ENCODE measurements at regions not wholly inside any gene's neighbourhood (a gene's known extent, or its start where the extent isn't known, plus 50 kb on each side); places are given as distances from the start of the nearest gene placed in this dataset.

- TF ChIP-seq CTCF (IDR thresholded peaks at IDR 0.05), result no peak
- TF ChIP-seq EZH2 (IDR thresholded peaks at IDR 0.05), result no peak
- TF ChIP-seq EZH2phosphoT487 (IDR thresholded peaks at IDR 0.05), result no peak
These were observed 60.4 kb upstream of the RSPO3 start for GRCh38 chr6:127058027-127058426.

All from neural progenitor cell (in vitro differentiated cells).